SK-N-SH (cell line): ENCODE measurements at regions not wholly inside any gene's neighbourhood (a gene's known extent, or its start where the extent isn't known, plus 50 kb on each side); places are given as distances from the start of the nearest gene placed in this dataset.

Experiments used
- EP300 ChIP-seq, 2 experiments: IDR thresholded peaks; 2 replicates each; pipeline versions ENCODE4 v1.4.0 to v1.6.1; 2012; ENCODE audit warnings: borderline replicate concordance in 1 of 2, low read depth in 1 of 2, low read length in 1 of 2
- RAD21 ChIP-seq: IDR thresholded peaks from 2 replicates; pipeline ENCODE4 v1.6.1; 2012; ENCODE audit warnings: mild to moderate bottlenecking, low read length
- RFX5 ChIP-seq: IDR thresholded peaks from 2 replicates; pipeline ENCODE4 v1.6.1; 2012; ENCODE audit warnings: mild to moderate bottlenecking, improper control_type of control experiment, low read length
- SIN3A ChIP-seq: IDR thresholded peaks from 2 replicates; pipeline ENCODE4 v1.6.1; 2012; ENCODE audit warnings: low read depth, mild to moderate bottlenecking, low read length, moderate library complexity, borderline replicate concordance
- TAF1 ChIP-seq: IDR thresholded peaks from 2 replicates; pipeline ENCODE4 v1.6.1; 2012; ENCODE audit warnings: low read depth, mild to moderate bottlenecking, low read length, moderate library complexity, borderline replicate concordance
- TF ChIP-seq, protein P1 (sequence below): fragments of 200-600 bp; sonication (generic); IDR thresholded peaks from 2 replicates; pipeline ENCODE4 v1.6.1; 2017; ENCODE audit warnings: antibody characterized with exemption, mild to moderate bottlenecking, moderate library complexity

DNA sequence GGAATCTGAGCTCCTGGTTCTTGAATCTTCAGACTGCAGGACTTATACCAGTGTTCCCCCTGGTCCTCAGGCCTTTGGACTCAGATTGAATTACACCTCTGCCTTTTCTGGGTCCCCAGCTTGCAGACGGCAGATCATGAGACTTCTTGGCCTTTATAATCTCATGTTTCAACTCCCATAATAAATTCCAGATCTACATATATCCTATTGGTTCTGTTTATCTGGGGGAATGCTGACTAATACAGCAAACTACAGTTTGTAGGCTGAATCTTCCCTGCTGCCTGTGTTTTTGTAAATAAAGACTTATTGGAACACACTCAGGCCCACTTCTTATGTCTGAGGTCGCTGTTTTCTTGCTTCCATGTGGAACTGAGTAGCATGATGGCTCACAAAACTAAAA is 184.7 kb downstream of the HDGFL1 start:
- no peak for TF ChIP-seq RFX5
- TF ChIP-seq SIN3A: no peak
- TF ChIP-seq, protein P1, sequence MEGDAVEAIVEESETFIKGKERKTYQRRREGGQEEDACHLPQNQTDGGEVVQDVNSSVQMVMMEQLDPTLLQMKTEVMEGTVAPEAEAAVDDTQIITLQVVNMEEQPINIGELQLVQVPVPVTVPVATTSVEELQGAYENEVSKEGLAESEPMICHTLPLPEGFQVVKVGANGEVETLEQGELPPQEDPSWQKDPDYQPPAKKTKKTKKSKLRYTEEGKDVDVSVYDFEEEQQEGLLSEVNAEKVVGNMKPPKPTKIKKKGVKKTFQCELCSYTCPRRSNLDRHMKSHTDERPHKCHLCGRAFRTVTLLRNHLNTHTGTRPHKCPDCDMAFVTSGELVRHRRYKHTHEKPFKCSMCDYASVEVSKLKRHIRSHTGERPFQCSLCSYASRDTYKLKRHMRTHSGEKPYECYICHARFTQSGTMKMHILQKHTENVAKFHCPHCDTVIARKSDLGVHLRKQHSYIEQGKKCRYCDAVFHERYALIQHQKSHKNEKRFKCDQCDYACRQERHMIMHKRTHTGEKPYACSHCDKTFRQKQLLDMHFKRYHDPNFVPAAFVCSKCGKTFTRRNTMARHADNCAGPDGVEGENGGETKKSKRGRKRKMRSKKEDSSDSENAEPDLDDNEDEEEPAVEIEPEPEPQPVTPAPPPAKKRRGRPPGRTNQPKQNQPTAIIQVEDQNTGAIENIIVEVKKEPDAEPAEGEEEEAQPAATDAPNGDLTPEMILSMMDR: no peak
- TF ChIP-seq TAF1: no peak
- TF ChIP-seq RAD21: no peak
- TF ChIP-seq EP300 (IDR thresholded peaks at IDR 0.05; ENCODE audit: borderline replicate concordance in 1 of 2, low read depth in 1 of 2, low read length in 1 of 2): no peak
